ENCODE measurements at regions not wholly inside any gene's neighbourhood (a gene's known extent, or its start where the extent isn't known, plus 50 kb on each side); places are given as distances from the start of the nearest gene placed in this dataset.

- no peak for TF ChIP-seq SIN3A (IDR thresholded peaks at IDR 0.05; ENCODE audit: borderline replicate concordance, insufficient read depth, low read depth, low read length)
- TF ChIP-seq CTCF (IDR thresholded peaks at IDR 0.05), result no peak
- no peak for TF ChIP-seq POLR2AphosphoS5 (IDR thresholded peaks at IDR 0.05; ENCODE audit: low read depth, low read length)
- TF ChIP-seq REST (IDR thresholded peaks at IDR 0.05; ENCODE audit: insufficient read depth in 1 of 2, low read depth in 2 of 2, low read length in 1 of 2), result no peak
Observed at GRCh38 chr11:100600941-100601340, 86.1 kb upstream of the ARHGAP42 start.

Data from Panc1 (cell line).